Spleen (tissue), 3 donors: ENCODE measurements at regions not wholly inside any gene's neighbourhood (a gene's known extent, or its start where the extent isn't known, plus 50 kb on each side); places are given as distances from the start of the nearest gene placed in this dataset.

Experiments
- POLR2A ChIP-seq, 3 donors: fragments of 450-650 bp; IDR thresholded peaks; one replicate each; pipeline ENCODE4 v1.5.1; 2017; ENCODE audit warnings: antibody characterized with exemption in 3 of 3, mild to moderate bottlenecking in 1 of 3
- POLR2AphosphoS5 ChIP-seq, 3 donors: sonication (generic); formaldehyde crosslinking; IDR thresholded peaks; one replicate each; pipeline ENCODE4 v1.5.1; 2017; ENCODE audit warnings: antibody characterized with exemption in 3 of 3

DNA sequence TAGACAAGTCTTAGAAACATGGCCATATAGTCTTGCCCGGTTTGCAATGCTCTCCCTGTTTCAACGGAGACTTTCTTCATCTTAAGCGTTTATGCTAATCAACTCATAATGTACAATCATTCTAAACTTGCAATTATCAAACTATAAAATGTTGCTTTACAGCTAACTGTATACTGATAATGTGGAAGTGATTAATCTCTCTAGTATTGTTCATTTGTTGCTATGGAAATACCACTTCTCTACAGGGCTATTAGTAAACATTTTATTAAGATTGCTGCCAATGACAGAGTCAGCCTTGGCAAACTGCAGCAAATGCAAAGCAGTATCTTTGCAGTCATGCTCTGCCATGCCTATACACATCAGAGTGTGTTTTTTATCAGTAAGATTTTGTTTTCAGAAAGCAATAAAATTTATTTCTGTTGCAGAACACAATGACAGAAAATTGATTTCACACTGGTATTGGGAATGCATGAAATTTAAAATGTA, 1201.8 kb upstream of the CDH2 start:
- TF ChIP-seq POLR2AphosphoS5 (IDR thresholded peaks at IDR 0.05): no peak
- TF ChIP-seq POLR2A (IDR thresholded peaks at IDR 0.05): no peak
